Osteocyte (in vitro differentiated cells): ENCODE measurements at regions not wholly inside any gene's neighbourhood (a gene's known extent, or its start where the extent isn't known, plus 50 kb on each side); places are given as distances from the start of the nearest gene placed in this dataset.
"Not testable (repeated sequence)": the region's sequence is repeated elsewhere in the genome, so short reads cannot be mapped to it uniquely, and the experiment has no call there.

Experiments used
- DNase-seq: peaks from one replicate; pipeline ENCODE4 v3.0.0; 2021; ENCODE audit warnings: mixed read lengths; ENCODE audit not compliant: unreplicated experiment; ENCODE audit errors: extremely low spot score
- H3K27ac Mint-ChIP-seq: one replicate; pipeline ENCODE4 v1.8.0; 2021; ENCODE audit warnings: mild to moderate bottlenecking, mixed read lengths; ENCODE audit not compliant: unreplicated experiment
- H3K27me3 Mint-ChIP-seq: one replicate; pipeline ENCODE4 v1.8.0; 2021; ENCODE audit warnings: mixed read lengths; ENCODE audit not compliant: unreplicated experiment
- H3K36me3 Mint-ChIP-seq: one replicate; pipeline ENCODE4 v1.8.0; 2021; ENCODE audit warnings: mixed read lengths; ENCODE audit not compliant: unreplicated experiment
- H3K4me1 Mint-ChIP-seq: one replicate; pipeline ENCODE4 v1.8.0; 2021; ENCODE audit warnings: mixed read lengths; ENCODE audit not compliant: unreplicated experiment
- H3K4me3 Mint-ChIP-seq: one replicate; pipeline ENCODE4 v1.8.0; 2021; ENCODE audit warnings: mild to moderate bottlenecking, moderate library complexity, mixed read lengths; ENCODE audit not compliant: unreplicated experiment
- H3K9me3 Mint-ChIP-seq: one replicate; pipeline ENCODE4 v1.8.0; 2021; ENCODE audit warnings: mixed read lengths; ENCODE audit not compliant: unreplicated experiment
- TF ChIP-seq, protein P1 (sequence below): fragments of 200-600 bp; sonication (generic); IDR thresholded peaks from 2 replicates; pipeline ENCODE4 v1.5.0; 2021; ENCODE audit warnings: antibody characterized with exemption, mild to moderate bottlenecking, moderate library complexity

- H3K4me1 Mint-ChIP-seq = no peaks in the 10 kb centered on the region
These were observed 65.5 kb upstream of the LIFR start for GRCh38 chr5:38621840-38622437.

DNA sequence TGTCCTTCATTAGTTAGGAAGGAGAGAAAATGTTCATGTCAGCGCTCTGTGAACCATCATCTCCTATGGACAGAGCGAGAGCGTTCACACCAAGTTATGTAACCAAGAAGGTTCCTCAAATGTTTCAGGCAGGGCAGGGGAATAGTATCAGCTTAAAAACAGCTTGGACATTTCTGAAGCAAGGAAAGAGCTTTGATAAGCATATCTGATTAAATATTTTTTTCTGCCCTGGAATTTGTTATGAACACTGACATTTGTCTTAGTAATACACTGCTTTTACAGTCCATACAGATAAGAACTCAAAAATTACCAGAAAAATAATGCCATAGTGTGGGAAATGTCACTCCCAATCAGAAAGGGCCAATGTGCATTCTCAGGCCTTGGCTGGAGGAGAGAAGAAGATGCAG is 66.3 kb upstream of the LIFR start:
- no peak overlapping the region for H3K27ac Mint-ChIP-seq
- DNase-seq = no peak

More at GRCh38 chr5:38621840-38622437, 65.5 kb upstream of the LIFR start:
- H3K36me3 Mint-ChIP-seq = peaks cover 2% of the 10 kb centered on the region
- no peak for DNase-seq
- H3K27ac Mint-ChIP-seq = no peak overlapping the region
- peaks cover 29% of the 10 kb centered on the region for H3K9me3 Mint-ChIP-seq
- no peak overlapping the region for H3K4me3 Mint-ChIP-seq
- peaks cover 5% of the 10 kb centered on the region for H3K27me3 Mint-ChIP-seq
- TF ChIP-seq, protein P1, sequence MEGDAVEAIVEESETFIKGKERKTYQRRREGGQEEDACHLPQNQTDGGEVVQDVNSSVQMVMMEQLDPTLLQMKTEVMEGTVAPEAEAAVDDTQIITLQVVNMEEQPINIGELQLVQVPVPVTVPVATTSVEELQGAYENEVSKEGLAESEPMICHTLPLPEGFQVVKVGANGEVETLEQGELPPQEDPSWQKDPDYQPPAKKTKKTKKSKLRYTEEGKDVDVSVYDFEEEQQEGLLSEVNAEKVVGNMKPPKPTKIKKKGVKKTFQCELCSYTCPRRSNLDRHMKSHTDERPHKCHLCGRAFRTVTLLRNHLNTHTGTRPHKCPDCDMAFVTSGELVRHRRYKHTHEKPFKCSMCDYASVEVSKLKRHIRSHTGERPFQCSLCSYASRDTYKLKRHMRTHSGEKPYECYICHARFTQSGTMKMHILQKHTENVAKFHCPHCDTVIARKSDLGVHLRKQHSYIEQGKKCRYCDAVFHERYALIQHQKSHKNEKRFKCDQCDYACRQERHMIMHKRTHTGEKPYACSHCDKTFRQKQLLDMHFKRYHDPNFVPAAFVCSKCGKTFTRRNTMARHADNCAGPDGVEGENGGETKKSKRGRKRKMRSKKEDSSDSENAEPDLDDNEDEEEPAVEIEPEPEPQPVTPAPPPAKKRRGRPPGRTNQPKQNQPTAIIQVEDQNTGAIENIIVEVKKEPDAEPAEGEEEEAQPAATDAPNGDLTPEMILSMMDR = no peak

DNA sequence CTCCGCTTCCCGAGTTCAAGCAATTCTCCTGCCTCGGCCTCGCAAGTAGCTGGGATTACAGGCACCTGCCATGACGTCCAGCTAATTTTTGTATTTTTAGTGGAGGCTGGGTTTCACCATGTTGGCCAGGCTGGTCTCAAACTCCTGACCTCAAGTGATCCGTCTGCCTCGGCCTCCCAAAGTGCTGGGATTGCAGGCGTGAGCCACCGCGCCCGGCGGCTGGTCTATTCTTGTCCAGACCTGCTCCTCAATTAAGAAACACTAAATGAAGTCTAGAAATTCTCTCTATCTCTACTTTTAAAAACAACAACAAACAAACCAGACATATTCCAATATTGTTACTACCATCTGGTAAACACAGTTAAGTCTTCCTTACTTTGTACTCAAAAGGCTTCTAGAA is 68.1 kb upstream of the LIFR start:
- not testable (repeated sequence) for H3K27me3 Mint-ChIP-seq, H3K27ac Mint-ChIP-seq, H3K4me3 Mint-ChIP-seq, H3K36me3 Mint-ChIP-seq, H3K4me1 Mint-ChIP-seq, H3K9me3 Mint-ChIP-seq, DNase-seq

More for the DNA sequence above, 66.3 kb upstream of the LIFR start:
- H3K4me1 Mint-ChIP-seq = no peaks in the 10 kb centered on the region
- TF ChIP-seq, protein P1 = no peak
- H3K4me3 Mint-ChIP-seq = no peak overlapping the region
- peaks cover 23% of the 10 kb centered on the region for H3K9me3 Mint-ChIP-seq
- no peaks in the 10 kb centered on the region for H3K27me3 Mint-ChIP-seq
- peaks cover 2% of the 10 kb centered on the region for H3K36me3 Mint-ChIP-seq

DNA sequence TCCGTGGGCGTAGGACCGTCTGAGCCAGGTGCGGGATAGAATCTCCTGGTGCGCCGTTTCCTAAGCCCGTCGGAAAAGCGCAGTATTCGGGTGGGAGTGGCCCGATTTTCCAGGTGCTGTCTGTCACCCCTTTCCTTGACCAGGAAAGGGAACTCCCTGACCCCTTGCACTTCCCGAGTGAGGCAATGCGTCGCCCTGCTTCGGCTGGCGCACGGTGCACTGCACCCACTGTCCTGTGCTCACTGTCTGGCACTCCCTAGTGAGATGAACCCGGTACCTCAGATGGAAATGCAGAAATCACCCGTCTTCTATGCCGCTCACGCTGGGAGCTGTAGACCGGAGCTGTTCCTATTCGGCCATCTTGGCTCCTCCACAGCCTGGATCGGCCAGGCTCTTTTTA is 74.9 kb upstream of the LIFR start:
- not testable (repeated sequence) for DNase-seq

GRCh38 chr5:38634568-38635369 is 78.3 kb upstream of the LIFR start:
- no peak for DNase-seq
- Mint-ChIP-seq H3K27ac (no peak overlapping the region), H3K9me3 (peaks cover 17% of the 10 kb centered on the region), H3K36me3 (no peaks in the 10 kb centered on the region), H3K4me3 (no peak overlapping the region), H3K4me1 (no peaks in the 10 kb centered on the region), H3K27me3 (peaks cover 36% of the 10 kb centered on the region)
- TF ChIP-seq, protein P1 = no peak

More for the DNA sequence above, 74.9 kb upstream of the LIFR start:
- Mint-ChIP-seq H3K9me3 (peaks cover 17% of the 10 kb centered on the region), H3K27me3 (peaks cover 30% of the 10 kb centered on the region)
- not testable (repeated sequence) for H3K4me3 Mint-ChIP-seq, H3K36me3 Mint-ChIP-seq, H3K4me1 Mint-ChIP-seq, H3K27ac Mint-ChIP-seq

- Mint-ChIP-seq H3K27me3 (peaks cover 31% of the 10 kb centered on the region), H3K27ac (no peak overlapping the region), H3K4me3 (no peak overlapping the region), H3K36me3 (no peaks in the 10 kb centered on the region), H3K4me1 (peaks cover 3% of the 10 kb centered on the region), H3K9me3 (peaks cover 16% of the 10 kb centered on the region)
- DNase-seq = no peak
- TF ChIP-seq, protein P1 = no peak
These were observed 80.2 kb upstream of the LIFR start for GRCh38 chr5:38636626-38637025.
